ENCODE measurements at regions not wholly inside any gene's neighbourhood (a gene's known extent, or its start where the extent isn't known, plus 50 kb on each side); places are given as distances from the start of the nearest gene placed in this dataset.

- intact Hi-C loops (cut with DNase I) = no loop called here
- no peak for DNase-seq
- no peaks in the 10 kb centered on the region for H3K4me1 ChIP-seq
- no peak overlapping the region for H3K4me3 ChIP-seq
- TF ChIP-seq POLR2A (IDR thresholded peaks at IDR 0.05) = no peak
- H3K9me3 ChIP-seq = no peaks in the 10 kb centered on the region
- WGBS, 2 donors = 73 to 90% methylated on average over 31 of the region's 31 CpGs
- no peak overlapping the region for H3K27ac ChIP-seq
- H3K27me3 ChIP-seq = no peaks in the 10 kb centered on the region
- no peaks in the 10 kb centered on the region for H3K36me3 ChIP-seq
Measured at GRCh38 chr6:170166511-170167122, 124.3 kb downstream of the DLL1 start.

- H3K4me1 ChIP-seq = no peaks in the 10 kb centered on the region
- H3K27me3 ChIP-seq = no peaks in the 10 kb centered on the region
- H3K9me3 ChIP-seq = no peaks in the 10 kb centered on the region
- DNase-seq = peak; percentile 64
- no peaks in the 10 kb centered on the region for H3K36me3 ChIP-seq
- no peak for TF ChIP-seq CTCF (IDR thresholded peaks at IDR 0.05)
- TF ChIP-seq POLR2A (IDR thresholded peaks at IDR 0.05) = no peak
- no peak for TF ChIP-seq POLR2AphosphoS5 (IDR thresholded peaks at IDR 0.05)
- TF ChIP-seq EP300 (IDR thresholded peaks at IDR 0.05) = no peak
- WGBS, 2 donors = 79 to 84% methylated on average over 22 of the region's 22 CpGs
- H3K27ac ChIP-seq = no peak overlapping the region
- intact Hi-C loops (cut with DNase I) = no loop called here
- H3K4me3 ChIP-seq = no peak overlapping the region
Measured at GRCh38 chr6:170165471-170166117, 125.3 kb downstream of the DLL1 start.

GRCh38 chr6:170165085-170165470, 125.8 kb downstream of the DLL1 start:
- TF ChIP-seq CTCF (IDR thresholded peaks at IDR 0.05) (peak in 1 of 4 experiments; percentile 15), POLR2A (IDR thresholded peaks at IDR 0.05) (no peak)
- intact Hi-C loops (cut with DNase I) = no loop called here
- Histone ChIP-seq H3K4me3 (no peak overlapping the region), H3K9me3 (no peaks in the 10 kb centered on the region), H3K27ac (no peak overlapping the region), H3K36me3 (no peaks in the 10 kb centered on the region), H3K27me3 (no peaks in the 10 kb centered on the region), H3K4me1 (no peaks in the 10 kb centered on the region)
- peak; percentile 79 for DNase-seq
- WGBS, 2 donors = 48 to 66% methylated on average over 11 of the region's 11 CpGs

GRCh38 chr6:170164271-170164900, 126.5 kb downstream of the DLL1 start:
- Histone ChIP-seq H3K27ac (no peak overlapping the region), H3K9me3 (no peaks in the 10 kb centered on the region), H3K27me3 (no peaks in the 10 kb centered on the region), H3K4me1 (no peaks in the 10 kb centered on the region), H3K36me3 (no peaks in the 10 kb centered on the region), H3K4me3 (no peak overlapping the region)
- TF ChIP-seq CTCF (IDR thresholded peaks at IDR 0.05) (no peak), POLR2AphosphoS5 (IDR thresholded peaks at IDR 0.05) (no peak), POLR2A (IDR thresholded peaks at IDR 0.05) (no peak), EP300 (IDR thresholded peaks at IDR 0.05) (no peak)
- 83 to 86% methylated on average over 21 of the region's 21 CpGs for WGBS, 2 donors
- DNase-seq = no peak
- intact Hi-C loops (cut with DNase I) = no loop called here

- H3K4me1 ChIP-seq = no peaks in the 10 kb centered on the region
- H3K36me3 ChIP-seq = no peaks in the 10 kb centered on the region
- TF ChIP-seq POLR2A (IDR thresholded peaks at IDR 0.05) (no peak), POLR2AphosphoS5 (IDR thresholded peaks at IDR 0.05) (no peak), CTCF (IDR thresholded peaks at IDR 0.05) (no peak), EP300 (IDR thresholded peaks at IDR 0.05) (no peak)
- H3K27ac ChIP-seq = no peak overlapping the region
- H3K27me3 ChIP-seq = no peaks in the 10 kb centered on the region
- 90 to 91% methylated on average over 27 of the region's 27 CpGs for WGBS, 2 donors
- no peak for DNase-seq
- H3K9me3 ChIP-seq = no peaks in the 10 kb centered on the region
- intact Hi-C loops (cut with DNase I) = no loop called here
- H3K4me3 ChIP-seq = no peak overlapping the region
Measured at GRCh38 chr6:170163405-170164170, 127.3 kb downstream of the DLL1 start.
